HepG2 (cell line): ENCODE measurements at regions not wholly inside any gene's neighbourhood (a gene's known extent, or its start where the extent isn't known, plus 50 kb on each side); places are given as distances from the start of the nearest gene placed in this dataset.

Source experiments
- CBX5 ChIP-seq: sonication (generic); formaldehyde crosslinking; IDR thresholded peaks from 2 replicates; pipeline ENCODE4 v1.4.0; 2020; ENCODE audit warnings: missing genetic modification reagents, borderline replicate concordance
- ELF4 ChIP-seq: sonication (generic); formaldehyde crosslinking; IDR thresholded peaks from 2 replicates; pipeline ENCODE4 v1.5.0; 2020; ENCODE audit warnings: missing genetic modification reagents, mild to moderate bottlenecking, moderate library complexity, borderline replicate concordance
- KLF15 ChIP-seq: sonication (generic); formaldehyde crosslinking; IDR thresholded peaks from 2 replicates; pipeline ENCODE4 v1.8.1; 2023; ENCODE audit warnings: borderline replicate concordance, mild to moderate bottlenecking, inconsistent platforms, missing genetic modification reagents, mixed read lengths
- MED13 ChIP-seq: sonication (generic); formaldehyde crosslinking; IDR thresholded peaks from 2 replicates; pipeline ENCODE4 v1.5.0; 2020; ENCODE audit warnings: missing genetic modification reagents
- NBN ChIP-seq: fragments of 450-650 bp; conservative IDR thresholded peaks from 2 replicates; pipeline ENCODE4 v1.6.1; 2017
- RNF2 ChIP-seq: fragments of 450-650 bp; conservative IDR thresholded peaks from 2 replicates; pipeline ENCODE4 v1.6.1; 2016; ENCODE audit warnings: low read depth
- ZNF878 ChIP-seq: sonication (generic); formaldehyde crosslinking; IDR thresholded peaks from 2 replicates; pipeline ENCODE4 v1.8.1; 2023; ENCODE audit warnings: mild to moderate bottlenecking, missing genetic modification reagents, moderate library complexity
- TF ChIP-seq, protein P1 (sequence below): IDR thresholded peaks from 2 replicates; pipeline ENCODE4 v1.6.1; 2016; ENCODE audit warnings: low read depth, missing genetic modification reagents, missing compliant biosample characterization
- TF ChIP-seq, protein P2 (sequence below): sonication (generic); formaldehyde crosslinking; IDR thresholded peaks from 2 replicates; pipeline ENCODE4 v1.4.0; 2020; ENCODE audit warnings: mild to moderate bottlenecking, missing genetic modification reagents
- TF ChIP-seq, protein P3 (sequence below): sonication (generic); formaldehyde crosslinking; IDR thresholded peaks from 2 replicates; pipeline ENCODE4 v1.8.1; 2023; ENCODE audit warnings: missing genetic modification reagents, inconsistent platforms, borderline replicate concordance
- TF ChIP-seq, protein P4 (sequence below): sonication (generic); formaldehyde crosslinking; IDR thresholded peaks from 2 replicates; pipeline ENCODE4 v1.4.0; 2020; ENCODE audit warnings: missing genetic modification reagents, borderline replicate concordance

DNA sequence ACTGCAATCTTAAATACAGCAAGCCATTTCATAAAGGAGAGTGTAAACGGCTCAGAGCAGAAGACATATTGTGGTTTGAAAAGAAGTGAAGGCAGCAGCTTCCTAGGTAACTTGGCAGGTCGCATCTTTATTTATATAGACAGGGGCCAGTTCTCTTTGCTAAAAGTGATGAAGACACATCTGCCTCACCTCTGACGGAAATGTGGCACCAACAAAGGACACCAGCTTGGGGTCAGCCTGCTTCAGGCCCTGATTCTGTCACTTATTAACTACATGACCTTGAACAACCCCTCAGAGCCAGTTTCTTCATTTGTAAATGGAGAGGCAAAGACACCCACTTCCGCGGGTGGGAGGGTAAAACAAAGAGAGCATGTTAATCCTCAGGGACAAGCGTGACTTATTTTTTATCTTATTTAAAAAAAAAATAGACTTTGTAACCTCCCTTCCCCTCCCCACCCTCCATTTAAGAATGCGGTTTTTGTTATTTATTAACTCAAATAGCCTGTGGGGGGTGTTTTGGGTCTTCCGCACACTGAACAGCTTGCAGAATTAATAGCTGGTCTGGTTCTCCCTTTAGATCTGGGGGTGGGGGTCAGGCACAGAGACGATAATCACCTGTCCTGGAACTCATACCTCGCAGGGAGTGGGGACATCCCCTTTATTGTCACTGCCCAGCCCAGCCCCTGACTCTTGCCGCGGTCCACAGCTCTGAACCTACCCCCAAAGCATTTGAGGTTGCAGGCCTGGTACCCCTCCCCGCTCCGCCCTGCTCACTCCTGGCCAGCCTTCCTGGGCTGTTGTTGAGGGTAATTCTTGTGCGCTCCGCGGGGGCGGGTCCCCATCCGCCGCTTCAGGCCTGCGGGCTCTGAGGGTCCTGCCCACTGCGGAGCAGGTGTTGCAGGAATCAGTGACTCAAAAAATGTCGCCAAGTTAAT lies 64.2 kb upstream of the TMEM17 start (continued):
- TF ChIP-seq, protein P1, sequence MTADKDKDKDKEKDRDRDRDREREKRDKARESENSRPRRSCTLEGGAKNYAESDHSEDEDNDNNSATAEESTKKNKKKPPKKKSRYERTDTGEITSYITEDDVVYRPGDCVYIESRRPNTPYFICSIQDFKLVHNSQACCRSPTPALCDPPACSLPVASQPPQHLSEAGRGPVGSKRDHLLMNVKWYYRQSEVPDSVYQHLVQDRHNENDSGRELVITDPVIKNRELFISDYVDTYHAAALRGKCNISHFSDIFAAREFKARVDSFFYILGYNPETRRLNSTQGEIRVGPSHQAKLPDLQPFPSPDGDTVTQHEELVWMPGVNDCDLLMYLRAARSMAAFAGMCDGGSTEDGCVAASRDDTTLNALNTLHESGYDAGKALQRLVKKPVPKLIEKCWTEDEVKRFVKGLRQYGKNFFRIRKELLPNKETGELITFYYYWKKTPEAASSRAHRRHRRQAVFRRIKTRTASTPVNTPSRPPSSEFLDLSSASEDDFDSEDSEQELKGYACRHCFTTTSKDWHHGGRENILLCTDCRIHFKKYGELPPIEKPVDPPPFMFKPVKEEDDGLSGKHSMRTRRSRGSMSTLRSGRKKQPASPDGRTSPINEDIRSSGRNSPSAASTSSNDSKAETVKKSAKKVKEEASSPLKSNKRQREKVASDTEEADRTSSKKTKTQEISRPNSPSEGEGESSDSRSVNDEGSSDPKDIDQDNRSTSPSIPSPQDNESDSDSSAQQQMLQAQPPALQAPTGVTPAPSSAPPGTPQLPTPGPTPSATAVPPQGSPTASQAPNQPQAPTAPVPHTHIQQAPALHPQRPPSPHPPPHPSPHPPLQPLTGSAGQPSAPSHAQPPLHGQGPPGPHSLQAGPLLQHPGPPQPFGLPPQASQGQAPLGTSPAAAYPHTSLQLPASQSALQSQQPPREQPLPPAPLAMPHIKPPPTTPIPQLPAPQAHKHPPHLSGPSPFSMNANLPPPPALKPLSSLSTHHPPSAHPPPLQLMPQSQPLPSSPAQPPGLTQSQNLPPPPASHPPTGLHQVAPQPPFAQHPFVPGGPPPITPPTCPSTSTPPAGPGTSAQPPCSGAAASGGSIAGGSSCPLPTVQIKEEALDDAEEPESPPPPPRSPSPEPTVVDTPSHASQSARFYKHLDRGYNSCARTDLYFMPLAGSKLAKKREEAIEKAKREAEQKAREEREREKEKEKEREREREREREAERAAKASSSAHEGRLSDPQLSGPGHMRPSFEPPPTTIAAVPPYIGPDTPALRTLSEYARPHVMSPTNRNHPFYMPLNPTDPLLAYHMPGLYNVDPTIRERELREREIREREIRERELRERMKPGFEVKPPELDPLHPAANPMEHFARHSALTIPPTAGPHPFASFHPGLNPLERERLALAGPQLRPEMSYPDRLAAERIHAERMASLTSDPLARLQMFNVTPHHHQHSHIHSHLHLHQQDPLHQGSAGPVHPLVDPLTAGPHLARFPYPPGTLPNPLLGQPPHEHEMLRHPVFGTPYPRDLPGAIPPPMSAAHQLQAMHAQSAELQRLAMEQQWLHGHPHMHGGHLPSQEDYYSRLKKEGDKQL (CRISPR knock-in tag), result peak; percentile 91
- no peak for TF ChIP-seq NBN
- TF ChIP-seq ZNF878 (CRISPR knock-in tag), result no peak; the same call in 1 of the 2 replicates
- TF ChIP-seq, protein P2, sequence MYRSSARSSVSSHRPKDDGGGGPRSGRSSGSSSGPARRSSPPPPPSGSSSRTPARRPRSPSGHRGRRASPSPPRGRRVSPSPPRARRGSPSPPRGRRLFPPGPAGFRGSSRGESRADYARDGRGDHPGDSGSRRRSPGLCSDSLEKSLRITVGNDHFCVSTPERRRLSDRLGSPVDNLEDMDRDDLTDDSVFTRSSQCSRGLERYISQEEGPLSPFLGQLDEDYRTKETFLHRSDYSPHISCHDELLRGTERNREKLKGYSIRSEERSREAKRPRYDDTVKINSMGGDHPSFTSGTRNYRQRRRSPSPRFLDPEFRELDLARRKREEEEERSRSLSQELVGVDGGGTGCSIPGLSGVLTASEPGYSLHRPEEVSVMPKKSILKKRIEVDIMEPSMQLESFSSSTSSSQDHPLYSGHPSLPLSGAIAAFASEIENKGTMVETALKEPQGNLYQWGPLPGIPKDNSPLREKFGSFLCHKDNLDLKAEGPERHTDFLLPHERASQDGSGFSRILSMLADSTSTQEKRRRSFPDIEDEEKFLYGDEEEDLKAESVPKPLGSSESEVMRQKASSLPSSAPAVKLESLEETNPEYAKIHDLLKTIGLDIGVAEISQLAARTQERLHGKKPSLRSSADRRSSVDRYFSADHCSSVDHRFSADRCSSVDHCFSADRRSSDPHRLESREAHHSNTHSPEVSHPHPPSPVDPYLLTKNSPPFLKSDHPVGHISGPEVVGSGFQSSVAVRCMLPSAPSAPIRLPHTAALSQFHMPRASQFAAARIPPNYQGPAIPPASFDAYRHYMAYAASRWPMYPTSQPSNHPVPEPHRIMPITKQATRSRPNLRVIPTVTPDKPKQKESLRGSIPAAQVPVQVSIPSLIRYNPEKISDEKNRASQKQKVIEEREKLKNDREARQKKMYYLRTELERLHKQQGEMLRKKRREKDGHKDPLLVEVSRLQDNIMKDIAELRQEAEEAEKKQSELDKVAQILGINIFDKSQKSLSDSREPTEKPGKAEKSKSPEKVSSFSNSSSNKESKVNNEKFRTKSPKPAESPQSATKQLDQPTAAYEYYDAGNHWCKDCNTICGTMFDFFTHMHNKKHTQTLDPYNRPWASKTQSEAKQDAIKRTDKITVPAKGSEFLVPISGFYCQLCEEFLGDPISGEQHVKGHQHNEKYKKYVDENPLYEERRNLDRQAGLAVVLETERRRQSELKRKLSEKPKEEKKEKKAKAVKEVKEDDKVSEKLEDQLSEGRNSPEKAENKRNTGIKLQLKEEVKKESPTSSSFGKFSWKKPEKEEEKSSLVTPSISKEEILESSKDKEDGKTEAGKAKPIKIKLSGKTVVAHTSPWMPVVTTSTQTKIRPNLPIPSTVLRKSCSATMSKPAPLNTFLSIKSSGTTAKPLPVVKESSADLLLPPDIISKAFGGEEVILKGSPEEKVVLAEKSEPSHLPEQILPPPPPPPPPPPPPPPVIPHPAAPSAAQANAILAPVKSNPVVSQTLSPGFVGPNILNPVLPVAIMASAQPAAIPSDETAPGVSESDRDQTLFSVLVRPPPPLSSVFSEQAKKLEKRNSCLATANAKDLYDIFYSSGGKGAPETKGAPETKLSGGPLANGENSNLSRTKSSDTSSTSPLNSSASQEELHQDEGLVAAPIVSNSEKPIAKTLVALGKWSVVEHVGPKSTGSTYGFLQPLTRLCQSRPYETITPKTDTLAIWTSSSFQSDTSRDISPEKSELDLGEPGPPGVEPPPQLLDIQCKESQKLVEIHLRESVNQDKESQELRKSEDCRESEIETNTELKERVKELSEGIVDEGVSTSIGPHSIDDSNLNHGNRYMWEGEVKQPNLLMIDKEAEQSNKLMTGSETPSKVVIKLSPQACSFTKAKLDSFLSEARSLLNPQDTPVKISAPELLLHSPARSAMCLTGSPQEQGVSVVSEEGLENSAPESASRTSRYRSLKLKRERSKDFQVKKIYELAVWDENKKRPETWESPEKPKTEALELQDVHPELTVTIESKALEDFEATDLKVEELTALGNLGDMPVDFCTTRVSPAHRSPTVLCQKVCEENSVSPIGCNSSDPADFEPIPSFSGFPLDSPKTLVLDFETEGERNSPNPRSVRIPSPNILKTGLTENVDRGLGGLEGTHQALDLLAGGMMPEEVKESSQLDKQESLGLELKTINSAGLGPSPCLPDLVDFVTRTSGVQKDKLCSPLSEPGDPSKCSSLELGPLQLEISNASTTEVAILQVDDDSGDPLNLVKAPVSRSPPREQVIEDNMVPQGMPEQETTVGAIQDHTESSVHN (CRISPR knock-in tag), result no peak
- TF ChIP-seq MED13, result peak; percentile 100
- TF ChIP-seq, protein P3, sequence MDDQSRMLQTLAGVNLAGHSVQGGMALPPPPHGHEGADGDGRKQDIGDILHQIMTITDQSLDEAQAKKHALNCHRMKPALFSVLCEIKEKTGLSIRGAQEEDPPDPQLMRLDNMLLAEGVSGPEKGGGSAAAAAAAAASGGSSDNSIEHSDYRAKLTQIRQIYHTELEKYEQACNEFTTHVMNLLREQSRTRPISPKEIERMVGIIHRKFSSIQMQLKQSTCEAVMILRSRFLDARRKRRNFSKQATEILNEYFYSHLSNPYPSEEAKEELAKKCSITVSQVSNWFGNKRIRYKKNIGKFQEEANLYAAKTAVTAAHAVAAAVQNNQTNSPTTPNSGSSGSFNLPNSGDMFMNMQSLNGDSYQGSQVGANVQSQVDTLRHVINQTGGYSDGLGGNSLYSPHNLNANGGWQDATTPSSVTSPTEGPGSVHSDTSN (CRISPR knock-in tag), result peak; percentile 64; the same call in 1 of the 2 replicates
- TF ChIP-seq KLF15 (CRISPR knock-in tag), result peak; percentile 83; the same call in 1 of the 2 replicates
- no peak for TF ChIP-seq RNF2
- TF ChIP-seq ELF4 (CRISPR knock-in tag), result no peak
- TF ChIP-seq CBX5 (CRISPR knock-in tag), result peak; percentile 22; the same call in 1 of the 2 replicates
- TF ChIP-seq, protein P4, sequence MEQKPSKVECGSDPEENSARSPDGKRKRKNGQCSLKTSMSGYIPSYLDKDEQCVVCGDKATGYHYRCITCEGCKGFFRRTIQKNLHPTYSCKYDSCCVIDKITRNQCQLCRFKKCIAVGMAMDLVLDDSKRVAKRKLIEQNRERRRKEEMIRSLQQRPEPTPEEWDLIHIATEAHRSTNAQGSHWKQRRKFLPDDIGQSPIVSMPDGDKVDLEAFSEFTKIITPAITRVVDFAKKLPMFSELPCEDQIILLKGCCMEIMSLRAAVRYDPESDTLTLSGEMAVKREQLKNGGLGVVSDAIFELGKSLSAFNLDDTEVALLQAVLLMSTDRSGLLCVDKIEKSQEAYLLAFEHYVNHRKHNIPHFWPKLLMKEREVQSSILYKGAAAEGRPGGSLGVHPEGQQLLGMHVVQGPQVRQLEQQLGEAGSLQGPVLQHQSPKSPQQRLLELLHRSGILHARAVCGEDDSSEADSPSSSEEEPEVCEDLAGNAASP, result peak; percentile 99
